ENCODE measurements at regions not wholly inside any gene's neighbourhood (a gene's known extent, or its start where the extent isn't known, plus 50 kb on each side); places are given as distances from the start of the nearest gene placed in this dataset.
"Not testable (repeated sequence)": the region's sequence is repeated elsewhere in the genome, so short reads cannot be mapped to it uniquely, and the experiment has no call there.

DNA sequence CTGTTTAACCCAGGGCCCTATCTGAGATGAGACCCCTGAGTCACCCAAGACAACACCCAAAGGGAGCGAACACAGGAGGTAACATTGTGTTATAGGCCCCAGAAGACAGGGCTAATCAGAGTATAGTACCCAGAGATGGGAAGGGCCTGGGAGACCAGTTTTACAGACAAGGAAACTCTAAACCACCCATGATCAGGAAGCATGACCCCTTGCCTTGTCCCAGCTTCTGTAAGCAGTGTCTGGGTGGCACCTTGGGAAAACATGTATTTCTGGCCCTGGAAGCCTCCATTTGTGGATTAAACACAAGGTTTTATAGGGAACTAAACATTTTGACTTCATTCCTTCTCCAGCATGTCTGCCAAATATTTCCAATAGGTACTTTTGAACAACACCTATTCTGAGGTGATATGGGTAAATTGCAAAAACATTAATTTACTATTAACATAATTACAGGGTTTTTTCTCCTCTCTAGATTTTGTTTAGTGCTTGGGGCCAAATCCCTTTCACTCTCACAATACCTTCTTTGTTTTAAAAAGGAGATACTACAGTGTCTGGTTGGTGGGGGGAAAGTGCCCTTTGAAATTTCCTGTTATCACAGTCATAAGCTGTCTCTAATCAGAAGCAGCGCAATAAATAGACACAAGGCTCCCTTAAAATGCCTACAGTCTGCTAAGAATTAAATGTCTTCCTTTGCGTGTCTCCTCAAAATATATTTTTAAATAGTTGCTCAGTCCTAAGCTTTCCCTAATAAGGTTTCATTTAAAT is 341.1 kb downstream of the BCL11A start:
- Histone ChIP-seq H3K9me3 (ENCODE audit: control insufficient read depth in 1 of 2, low read length in 2 of 2) (no peaks in the 10 kb centered on the region), H3K4me1 (ENCODE audit: control insufficient read depth in 1 of 2, insufficient read depth in 2 of 2, low read length in 2 of 2) (peaks cover 5 to 20% of the 10 kb centered on the region in 2 donors), H3K36me3 (ENCODE audit: control insufficient read depth in 1 of 2, insufficient read depth in 2 of 2, low read length in 2 of 2) (no peaks in the 10 kb centered on the region), H3K4me3 (ENCODE audit: low read depth in 1 of 2, low read length in 2 of 2) (no peak overlapping the region), H3K27me3 (ENCODE audit: low read depth, low read length) (no peaks in the 10 kb centered on the region), H3K27ac (ENCODE audit: low read length) (no peak overlapping the region)

DNA sequence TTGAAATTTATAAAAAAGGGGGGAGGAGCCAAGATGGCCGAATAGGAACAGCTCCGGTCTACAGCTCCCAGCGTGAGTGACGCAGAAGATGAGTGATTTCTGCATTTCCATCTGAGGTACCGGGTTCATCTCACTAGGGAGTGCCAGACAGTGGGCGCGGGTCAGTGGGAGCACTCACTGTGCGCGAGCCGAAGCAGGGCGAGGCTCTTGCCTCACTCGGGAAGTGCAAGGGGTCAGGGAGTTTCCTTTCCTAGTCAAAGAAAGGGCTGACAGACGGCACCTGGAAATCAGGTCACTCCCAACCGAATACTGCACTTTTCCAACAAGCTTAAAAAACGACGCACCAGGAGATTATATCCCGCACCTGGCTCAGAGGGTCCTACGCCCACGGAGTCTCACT is 364.4 kb downstream of the BCL11A start:
- not testable (repeated sequence) for H3K4me1 ChIP-seq (ENCODE audit: control insufficient read depth in 1 of 2, insufficient read depth in 2 of 2, low read length in 2 of 2); H3K4me3 ChIP-seq (ENCODE audit: low read depth in 1 of 2, low read length in 2 of 2); H3K27me3 ChIP-seq (ENCODE audit: low read depth, low read length); H3K36me3 ChIP-seq (ENCODE audit: control insufficient read depth in 1 of 2, insufficient read depth in 2 of 2, low read length in 2 of 2); H3K27ac ChIP-seq (ENCODE audit: low read length)
- H3K9me3 ChIP-seq (ENCODE audit: control insufficient read depth in 1 of 2, low read length in 2 of 2), result peaks cover 0 to 13% of the 10 kb centered on the region in 2 donors

- Histone ChIP-seq H3K27me3 (ENCODE audit: low read depth, low read length) (no peaks in the 10 kb centered on the region), H3K36me3 (ENCODE audit: control insufficient read depth in 1 of 2, insufficient read depth in 2 of 2, low read length in 2 of 2) (no peaks in the 10 kb centered on the region), H3K4me1 (ENCODE audit: control insufficient read depth in 1 of 2, insufficient read depth in 2 of 2, low read length in 2 of 2) (no peaks in the 10 kb centered on the region), H3K4me3 (ENCODE audit: low read depth in 1 of 2, low read length in 2 of 2) (no peak overlapping the region), H3K9me3 (ENCODE audit: control insufficient read depth in 1 of 2, low read length in 2 of 2) (no peaks in the 10 kb centered on the region), H3K27ac (ENCODE audit: low read length) (no peak overlapping the region)
Measured at GRCh38 chr2:60175290-60175689, 378.2 kb downstream of the BCL11A start.

- H3K27ac ChIP-seq (ENCODE audit: low read length), result no peak overlapping the region
- H3K36me3 ChIP-seq (ENCODE audit: control insufficient read depth in 1 of 2, insufficient read depth in 2 of 2, low read length in 2 of 2), result no peaks in the 10 kb centered on the region
- no peak overlapping the region for H3K4me3 ChIP-seq (ENCODE audit: low read depth in 1 of 2, low read length in 2 of 2)
- no peaks in the 10 kb centered on the region for H3K4me1 ChIP-seq (ENCODE audit: control insufficient read depth in 1 of 2, insufficient read depth in 2 of 2, low read length in 2 of 2)
- H3K9me3 ChIP-seq (ENCODE audit: control insufficient read depth in 1 of 2, low read length in 2 of 2), result no peaks in the 10 kb centered on the region
- no peaks in the 10 kb centered on the region for H3K27me3 ChIP-seq (ENCODE audit: low read depth, low read length)
Measured at GRCh38 chr2:60174146-60174545, 379.3 kb downstream of the BCL11A start.

DNA sequence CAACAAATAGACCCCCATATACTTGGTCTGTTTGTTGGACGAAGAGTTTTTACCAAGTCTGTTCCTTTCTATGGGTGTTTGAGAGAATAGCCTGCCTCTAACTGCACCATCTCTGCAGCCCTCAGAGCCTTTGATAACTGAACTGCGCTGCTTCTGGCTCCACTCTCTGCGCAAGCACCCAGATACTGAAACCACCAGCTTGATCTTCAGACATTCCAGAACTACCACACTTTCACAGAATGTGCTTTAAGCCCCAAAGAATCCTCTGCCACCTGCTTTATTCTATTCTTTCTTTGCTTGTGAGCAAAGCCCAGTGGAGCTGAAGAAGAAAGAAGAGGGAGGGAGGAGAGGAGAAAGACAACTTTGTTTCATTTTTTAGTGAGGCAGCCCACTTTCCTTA is 380.7 kb downstream of the BCL11A start:
- Histone ChIP-seq H3K36me3 (ENCODE audit: control insufficient read depth in 1 of 2, insufficient read depth in 2 of 2, low read length in 2 of 2) (no peaks in the 10 kb centered on the region), H3K4me1 (ENCODE audit: control insufficient read depth in 1 of 2, insufficient read depth in 2 of 2, low read length in 2 of 2) (no peaks in the 10 kb centered on the region), H3K27ac (ENCODE audit: low read length) (no peak overlapping the region), H3K9me3 (ENCODE audit: control insufficient read depth in 1 of 2, low read length in 2 of 2) (no peaks in the 10 kb centered on the region), H3K27me3 (ENCODE audit: low read depth, low read length) (no peaks in the 10 kb centered on the region), H3K4me3 (ENCODE audit: low read depth in 1 of 2, low read length in 2 of 2) (no peak overlapping the region)

DNA sequence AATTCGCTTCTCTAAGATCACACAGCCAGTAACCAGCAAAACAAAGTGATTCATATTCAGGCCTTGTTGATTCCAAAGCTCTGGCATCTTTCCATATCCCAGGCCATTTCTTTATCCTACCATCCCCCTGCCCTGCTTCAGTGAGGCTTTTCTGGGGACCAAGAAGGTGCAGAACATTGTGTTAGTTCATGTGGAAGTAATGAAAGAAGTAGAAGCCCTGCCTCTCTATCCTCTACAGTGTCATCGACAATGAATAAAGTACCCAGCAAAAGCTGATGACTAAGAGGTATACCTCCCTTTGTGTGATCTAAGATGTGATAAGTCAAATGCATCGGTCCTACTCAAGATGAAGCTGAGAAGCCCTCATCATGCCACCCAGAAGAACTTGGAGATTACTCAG is 383.2 kb downstream of the BCL11A start:
- Histone ChIP-seq H3K27ac (ENCODE audit: low read length) (no peak overlapping the region), H3K4me3 (ENCODE audit: low read depth in 1 of 2, low read length in 2 of 2) (no peak overlapping the region), H3K9me3 (ENCODE audit: control insufficient read depth in 1 of 2, low read length in 2 of 2) (no peaks in the 10 kb centered on the region), H3K4me1 (ENCODE audit: control insufficient read depth in 1 of 2, insufficient read depth in 2 of 2, low read length in 2 of 2) (no peaks in the 10 kb centered on the region), H3K27me3 (ENCODE audit: low read depth, low read length) (no peaks in the 10 kb centered on the region), H3K36me3 (ENCODE audit: control insufficient read depth in 1 of 2, insufficient read depth in 2 of 2, low read length in 2 of 2) (no peaks in the 10 kb centered on the region)

DNA sequence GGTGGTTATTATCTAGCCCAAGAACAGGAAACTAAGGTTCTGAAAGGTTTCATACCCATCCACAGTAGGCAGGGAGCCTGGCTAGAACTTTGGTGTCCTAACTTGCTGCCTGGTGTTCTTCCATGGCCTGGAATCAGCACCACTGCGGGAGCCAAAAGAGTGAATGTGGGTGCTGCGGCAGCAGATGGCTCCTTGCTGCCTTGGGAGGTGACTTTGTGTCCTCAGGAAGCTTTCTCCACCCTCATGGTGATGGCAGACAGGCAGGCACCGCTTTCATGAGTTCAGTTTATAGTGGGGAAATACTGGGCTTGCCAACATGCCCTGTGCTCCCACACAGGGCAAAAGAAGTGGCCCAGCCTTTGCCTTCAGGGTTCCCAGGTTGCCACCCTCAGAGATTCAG is 385.2 kb downstream of the BCL11A start:
- Histone ChIP-seq H3K4me1 (ENCODE audit: control insufficient read depth in 1 of 2, insufficient read depth in 2 of 2, low read length in 2 of 2) (no peaks in the 10 kb centered on the region), H3K27ac (ENCODE audit: low read length) (no peak overlapping the region), H3K36me3 (ENCODE audit: control insufficient read depth in 1 of 2, insufficient read depth in 2 of 2, low read length in 2 of 2) (no peaks in the 10 kb centered on the region), H3K27me3 (ENCODE audit: low read depth, low read length) (no peaks in the 10 kb centered on the region), H3K4me3 (ENCODE audit: low read depth in 1 of 2, low read length in 2 of 2) (no peak overlapping the region), H3K9me3 (ENCODE audit: control insufficient read depth in 1 of 2, low read length in 2 of 2) (no peaks in the 10 kb centered on the region)

- Histone ChIP-seq H3K4me1 (ENCODE audit: control insufficient read depth in 1 of 2, insufficient read depth in 2 of 2, low read length in 2 of 2) (no peaks in the 10 kb centered on the region), H3K9me3 (ENCODE audit: control insufficient read depth in 1 of 2, low read length in 2 of 2) (no peaks in the 10 kb centered on the region), H3K4me3 (ENCODE audit: low read depth in 1 of 2, low read length in 2 of 2) (no peak overlapping the region), H3K36me3 (ENCODE audit: control insufficient read depth in 1 of 2, insufficient read depth in 2 of 2, low read length in 2 of 2) (no peaks in the 10 kb centered on the region), H3K27ac (ENCODE audit: low read length) (no peak overlapping the region), H3K27me3 (ENCODE audit: low read depth, low read length) (no peaks in the 10 kb centered on the region)
Measured at GRCh38 chr2:60167089-60167488, 386.4 kb downstream of the BCL11A start.

DNA sequence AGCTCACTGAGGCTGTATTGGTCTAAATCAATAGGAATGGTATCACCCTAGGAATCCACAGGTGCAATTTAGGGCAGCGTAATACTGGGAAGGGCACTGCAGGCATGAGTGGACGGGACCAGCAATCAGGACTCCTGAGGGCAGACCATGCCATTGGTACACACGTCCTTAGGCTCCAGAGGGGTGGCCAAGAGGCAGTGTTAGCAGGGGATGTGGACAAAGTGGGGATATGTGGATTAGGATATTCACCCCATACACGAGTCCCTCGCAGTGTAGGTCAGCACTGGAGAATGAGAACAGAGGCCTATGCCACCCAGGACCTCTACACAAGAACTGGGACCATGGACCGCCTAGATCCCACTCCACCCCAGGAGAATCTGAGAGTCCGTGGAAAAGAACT is 389.8 kb downstream of the BCL11A start:
- Histone ChIP-seq H3K4me3 (ENCODE audit: low read depth in 1 of 2, low read length in 2 of 2) (no peak overlapping the region), H3K27ac (ENCODE audit: low read length) (no peak overlapping the region), H3K27me3 (ENCODE audit: low read depth, low read length) (no peaks in the 10 kb centered on the region), H3K4me1 (ENCODE audit: control insufficient read depth in 1 of 2, insufficient read depth in 2 of 2, low read length in 2 of 2) (no peaks in the 10 kb centered on the region), H3K36me3 (ENCODE audit: control insufficient read depth in 1 of 2, insufficient read depth in 2 of 2, low read length in 2 of 2) (no peaks in the 10 kb centered on the region), H3K9me3 (ENCODE audit: control insufficient read depth in 1 of 2, low read length in 2 of 2) (no peaks in the 10 kb centered on the region)

GRCh38 chr2:60159519-60159918 is 393.9 kb downstream of the BCL11A start:
- Histone ChIP-seq H3K36me3 (ENCODE audit: control insufficient read depth in 1 of 2, insufficient read depth in 2 of 2, low read length in 2 of 2) (no peaks in the 10 kb centered on the region), H3K27ac (ENCODE audit: low read length) (no peak overlapping the region), H3K4me1 (ENCODE audit: control insufficient read depth in 1 of 2, insufficient read depth in 2 of 2, low read length in 2 of 2) (no peaks in the 10 kb centered on the region), H3K4me3 (ENCODE audit: low read depth in 1 of 2, low read length in 2 of 2) (no peak overlapping the region), H3K9me3 (ENCODE audit: control insufficient read depth in 1 of 2, low read length in 2 of 2) (no peaks in the 10 kb centered on the region), H3K27me3 (ENCODE audit: low read depth, low read length) (no peaks in the 10 kb centered on the region)

DNA sequence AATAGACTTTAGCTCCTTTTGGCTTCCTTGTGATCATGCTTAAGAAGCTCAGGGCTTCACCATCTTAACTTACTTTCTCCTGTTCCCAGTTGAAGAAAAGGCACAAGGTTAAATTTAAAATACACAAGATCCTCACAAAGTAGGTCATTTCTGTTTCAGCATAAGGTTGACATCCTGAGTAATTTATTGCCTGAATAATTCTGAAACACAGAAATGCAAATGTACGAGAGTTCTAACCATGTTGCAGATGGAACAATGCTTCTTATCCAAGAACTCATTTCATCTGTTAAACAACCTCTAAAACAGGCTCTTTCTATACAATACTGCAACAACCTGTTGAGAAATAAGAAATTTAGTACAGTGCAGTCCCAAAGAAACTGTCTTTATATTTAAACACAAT is 395.2 kb downstream of the BCL11A start:
- no peaks in the 10 kb centered on the region for H3K9me3 ChIP-seq (ENCODE audit: control insufficient read depth in 1 of 2, low read length in 2 of 2)
- H3K36me3 ChIP-seq (ENCODE audit: control insufficient read depth in 1 of 2, insufficient read depth in 2 of 2, low read length in 2 of 2), result no peaks in the 10 kb centered on the region
- no peaks in the 10 kb centered on the region for H3K27me3 ChIP-seq (ENCODE audit: low read depth, low read length)
- H3K4me1 ChIP-seq (ENCODE audit: control insufficient read depth in 1 of 2, insufficient read depth in 2 of 2, low read length in 2 of 2), result no peaks in the 10 kb centered on the region
- H3K4me3 ChIP-seq (ENCODE audit: low read depth in 1 of 2, low read length in 2 of 2), result no peak overlapping the region
- no peak overlapping the region for H3K27ac ChIP-seq (ENCODE audit: low read length)

DNA sequence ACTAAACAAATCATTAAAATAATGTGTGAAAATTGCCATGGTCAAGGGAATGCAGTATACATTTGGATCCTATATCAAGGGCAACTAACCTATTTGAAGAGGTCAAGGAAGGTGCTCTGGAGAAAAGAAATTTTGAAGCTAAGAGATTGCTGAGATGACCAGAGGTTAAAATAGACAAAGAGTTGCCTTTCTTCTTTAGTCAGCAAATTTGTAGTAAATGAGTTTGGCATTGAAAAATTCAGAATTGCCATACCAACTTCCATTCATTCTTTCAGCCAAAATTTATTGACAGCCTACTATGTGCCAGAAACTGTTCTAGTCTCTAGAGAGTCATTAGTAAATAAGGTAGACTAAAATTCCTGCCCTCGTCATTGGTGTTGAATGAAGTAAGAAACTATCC is 396.2 kb downstream of the BCL11A start:
- no peaks in the 10 kb centered on the region for H3K27me3 ChIP-seq (ENCODE audit: low read depth, low read length)
- no peaks in the 10 kb centered on the region for H3K4me1 ChIP-seq (ENCODE audit: control insufficient read depth in 1 of 2, insufficient read depth in 2 of 2, low read length in 2 of 2)
- no peaks in the 10 kb centered on the region for H3K9me3 ChIP-seq (ENCODE audit: control insufficient read depth in 1 of 2, low read length in 2 of 2)
- H3K4me3 ChIP-seq (ENCODE audit: low read depth in 1 of 2, low read length in 2 of 2), result no peak overlapping the region
- no peaks in the 10 kb centered on the region for H3K36me3 ChIP-seq (ENCODE audit: control insufficient read depth in 1 of 2, insufficient read depth in 2 of 2, low read length in 2 of 2)
- no peak overlapping the region for H3K27ac ChIP-seq (ENCODE audit: low read length)
